HG03354 (cell line): ENCODE measurements at regions not wholly inside any gene's neighbourhood (a gene's known extent, or its start where the extent isn't known, plus 50 kb on each side); places are given as distances from the start of the nearest gene placed in this dataset.

Experiments used
- ATAC-seq: cut with Tn5 transposase; IDR thresholded peaks from one replicate; pipeline ENCODE4 v1.9.1; 2021; ENCODE audit warnings: mild to moderate bottlenecking; ENCODE audit not compliant: unreplicated experiment, poor library complexity, severe bottlenecking

DNA sequence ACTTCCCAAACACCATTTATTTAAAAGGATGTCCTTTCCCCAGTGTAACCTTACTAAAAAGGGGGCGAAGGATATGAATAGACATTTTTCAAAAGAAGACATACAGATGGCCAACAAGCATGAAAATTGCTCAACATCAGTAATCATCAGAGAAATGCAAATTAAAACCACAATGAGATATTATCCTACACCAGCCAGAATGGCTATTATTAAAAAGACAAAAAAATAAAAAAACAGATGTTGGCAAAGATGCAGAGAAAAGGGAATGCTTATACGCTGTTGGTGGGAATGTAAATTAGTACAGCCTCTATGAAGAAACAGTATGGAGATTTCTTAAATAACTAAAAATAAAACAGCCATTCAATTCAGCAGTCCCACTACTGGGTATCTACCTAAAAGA is 142.3 kb upstream of the NT5C1B start:
- no peak for ATAC-seq

DNA sequence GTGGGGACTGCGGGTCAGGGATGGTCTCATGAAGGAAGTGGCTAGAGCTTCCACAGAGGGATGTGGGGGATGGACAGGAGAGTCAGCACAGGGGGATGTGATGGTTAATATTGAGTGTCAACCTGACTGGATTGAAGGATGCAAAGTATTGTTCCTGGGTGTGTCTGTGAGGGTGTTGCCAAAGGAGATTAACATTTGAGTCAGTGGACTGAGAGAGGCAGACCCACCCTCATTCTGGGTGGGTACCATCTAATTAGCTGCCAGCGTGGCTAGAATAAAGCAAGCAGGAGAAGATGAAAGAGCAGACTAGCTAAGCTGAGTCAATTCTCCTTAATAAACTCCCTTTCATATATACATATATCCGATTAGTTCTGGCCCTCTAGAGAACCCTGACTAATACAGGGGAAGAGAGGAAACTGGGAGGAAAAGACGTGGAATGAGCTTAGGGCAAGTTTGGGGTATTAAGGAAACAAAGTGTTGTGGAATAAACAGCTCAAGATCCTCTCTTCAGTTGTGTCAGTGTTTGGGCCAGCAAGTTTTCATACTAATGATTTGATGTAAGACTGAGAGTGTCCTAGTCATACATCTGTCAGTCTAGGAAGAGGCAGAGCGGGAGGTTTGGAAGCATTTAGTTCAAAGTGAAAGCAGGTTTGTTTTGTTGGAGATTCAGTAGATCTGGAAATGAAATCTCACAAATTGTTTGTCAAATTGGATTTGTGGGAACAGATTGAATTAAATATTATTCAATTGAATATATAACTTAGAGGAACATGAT is 135.2 kb upstream of the NT5C1B start:
- no peak for ATAC-seq

DNA sequence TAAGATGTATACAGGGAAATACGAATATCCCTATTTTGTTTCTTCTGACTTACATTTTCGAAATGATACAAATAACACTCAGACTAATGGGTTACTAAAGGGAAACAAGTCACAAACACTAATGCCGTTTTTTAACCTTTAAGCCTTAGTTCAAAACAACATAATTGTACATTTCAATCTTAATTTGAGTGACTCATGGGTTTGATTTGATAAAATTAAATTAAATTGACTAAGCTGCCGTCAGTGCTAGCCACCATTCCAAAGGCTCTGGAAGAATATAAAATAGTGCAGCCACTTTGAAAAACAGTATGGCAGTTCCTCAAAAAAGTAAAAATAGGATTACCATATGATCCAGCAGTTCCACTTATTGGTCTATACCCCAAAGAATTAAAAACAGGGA is 133.8 kb upstream of the NT5C1B start:
- no peak for ATAC-seq

DNA sequence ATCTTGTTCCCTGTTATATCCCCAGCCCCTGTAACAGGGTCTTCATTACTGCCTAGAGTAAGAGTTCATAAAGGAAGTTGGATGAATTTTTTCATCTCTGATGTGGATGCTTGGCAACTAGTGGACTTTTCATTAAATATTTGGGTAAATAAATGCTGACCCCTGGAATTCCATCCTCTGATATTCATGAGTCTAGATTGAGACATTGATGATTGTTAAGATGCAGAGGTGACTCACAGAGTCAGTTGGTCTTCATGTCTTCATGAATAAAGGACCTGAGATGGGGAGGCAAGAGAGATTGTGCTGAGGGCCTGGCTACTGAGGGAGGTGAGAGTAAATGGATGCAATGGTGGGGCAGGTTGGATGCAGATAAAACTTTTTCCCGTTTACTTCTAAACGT is 132.7 kb upstream of the NT5C1B start:
- ATAC-seq, result no peak

DNA sequence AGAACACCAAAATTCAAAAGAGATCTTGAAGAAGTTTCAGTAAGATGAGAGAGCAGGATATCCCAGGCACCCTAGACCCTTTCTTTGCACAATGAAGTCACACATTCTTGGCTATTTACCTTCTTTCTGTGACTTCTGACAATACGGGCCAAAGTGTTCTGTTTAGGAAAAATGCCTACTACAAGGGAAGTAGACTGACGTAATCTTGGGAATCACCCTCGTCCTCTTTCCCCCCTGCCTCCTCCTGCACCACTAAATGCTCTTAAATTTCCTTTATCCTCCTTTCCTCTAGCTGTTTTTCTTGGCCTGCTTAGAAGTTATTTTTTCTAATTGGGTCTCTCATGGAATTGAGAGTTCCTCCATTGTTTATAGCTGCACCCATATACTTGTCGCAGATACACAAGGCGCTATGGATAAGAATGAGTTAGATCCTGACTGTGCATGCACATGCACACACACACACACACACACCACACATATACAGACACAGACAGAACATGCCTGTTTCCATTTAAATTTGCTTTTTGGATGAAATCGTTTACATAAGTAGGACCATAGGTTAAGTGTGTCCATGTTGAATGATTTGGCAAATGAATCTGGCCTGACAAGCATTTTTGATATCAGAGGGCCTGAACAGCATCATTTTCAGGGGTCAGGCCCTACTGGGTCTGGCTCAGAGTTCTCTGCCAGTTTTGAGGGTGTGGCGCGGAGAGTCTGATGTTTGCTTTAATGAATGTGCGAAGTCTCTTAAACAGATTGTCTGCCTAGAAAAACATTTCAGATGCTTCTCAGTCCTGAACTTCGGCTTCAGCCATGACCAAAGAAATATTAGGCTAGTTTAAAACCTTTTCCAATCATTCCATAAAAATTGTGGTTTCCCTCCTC is 131.9 kb upstream of the NT5C1B start:
- no peak for ATAC-seq

DNA sequence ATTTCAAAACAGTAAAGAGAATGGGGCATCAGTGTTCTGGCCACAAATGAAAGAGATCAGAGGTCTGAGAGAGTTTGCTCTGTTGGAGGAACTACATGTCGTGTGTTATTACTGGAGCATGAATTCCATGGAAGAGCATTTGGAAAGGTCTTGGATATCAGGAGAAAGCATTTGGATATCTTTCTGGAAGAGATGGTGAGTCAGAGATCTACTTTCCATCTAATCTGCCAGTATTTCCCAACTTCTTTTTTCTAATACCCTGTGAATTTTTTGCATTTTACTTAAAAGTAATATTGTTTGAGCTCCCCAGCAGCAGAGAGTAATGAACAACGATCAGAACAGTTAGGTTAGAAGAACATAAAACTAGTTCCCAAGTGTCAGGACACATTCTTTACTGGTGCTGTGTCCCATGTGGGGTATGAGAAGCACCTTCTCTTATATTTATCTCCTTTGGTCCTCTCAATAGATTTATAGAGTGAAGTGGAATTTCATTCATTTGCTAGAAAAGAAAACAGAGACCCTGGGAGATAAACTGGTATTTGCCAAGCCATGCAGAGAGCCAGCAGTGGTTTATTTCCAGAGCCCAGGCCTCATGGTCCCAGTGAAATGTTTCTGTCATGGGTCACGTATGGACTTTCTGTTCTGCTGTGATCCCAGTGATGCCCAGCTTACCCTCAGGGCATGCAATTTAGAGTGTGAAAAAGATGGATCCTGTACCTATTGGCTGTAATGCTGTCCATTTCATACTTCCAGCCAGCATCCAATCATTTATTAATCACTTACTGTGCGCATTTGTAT is 130.8 kb upstream of the NT5C1B start:
- ATAC-seq, result no peak

DNA sequence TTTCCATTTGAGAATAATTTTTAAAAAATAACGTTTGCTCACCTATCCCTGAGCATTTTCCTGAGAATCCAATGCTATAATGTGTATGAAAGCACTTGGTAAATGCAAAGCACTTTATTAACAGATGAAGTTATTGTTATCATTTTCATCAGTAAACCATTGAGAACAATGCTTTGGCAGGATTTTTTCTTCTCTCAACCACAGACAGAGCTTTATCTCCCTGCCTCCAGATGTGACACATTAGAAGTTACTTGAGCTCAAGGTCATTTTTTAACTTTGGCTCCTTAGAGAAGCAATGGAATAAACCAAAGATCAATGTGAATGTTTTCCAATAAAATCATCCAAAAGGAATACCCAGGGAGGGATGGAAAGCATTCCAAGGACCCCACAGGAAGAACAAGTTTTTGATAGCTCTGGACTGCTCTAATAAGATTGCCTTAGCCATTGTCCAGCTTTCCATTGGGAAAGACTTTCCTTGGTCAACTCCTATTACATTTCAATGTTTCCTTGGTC is 118.9 kb upstream of the NT5C1B start:
- ATAC-seq, result no peak

DNA sequence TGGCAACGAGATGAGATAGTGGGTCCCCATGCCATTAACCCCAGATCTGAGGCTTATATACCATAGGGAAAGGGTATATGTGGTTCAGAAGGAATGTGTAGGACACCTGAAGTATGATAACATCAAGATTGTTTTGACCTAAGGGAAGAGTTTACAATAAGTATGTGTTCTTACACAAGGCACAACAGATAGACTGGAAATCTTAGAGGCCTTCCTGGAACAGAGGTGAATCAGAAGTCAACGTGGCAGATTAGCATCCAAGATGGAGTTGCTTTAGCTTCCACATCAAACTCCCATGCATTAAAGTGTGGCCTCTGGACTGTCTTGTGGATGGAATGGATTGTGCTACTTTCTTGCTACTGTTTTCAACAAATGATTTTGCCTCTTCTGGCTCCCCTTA is 116.6 kb upstream of the NT5C1B start:
- no peak for ATAC-seq

DNA sequence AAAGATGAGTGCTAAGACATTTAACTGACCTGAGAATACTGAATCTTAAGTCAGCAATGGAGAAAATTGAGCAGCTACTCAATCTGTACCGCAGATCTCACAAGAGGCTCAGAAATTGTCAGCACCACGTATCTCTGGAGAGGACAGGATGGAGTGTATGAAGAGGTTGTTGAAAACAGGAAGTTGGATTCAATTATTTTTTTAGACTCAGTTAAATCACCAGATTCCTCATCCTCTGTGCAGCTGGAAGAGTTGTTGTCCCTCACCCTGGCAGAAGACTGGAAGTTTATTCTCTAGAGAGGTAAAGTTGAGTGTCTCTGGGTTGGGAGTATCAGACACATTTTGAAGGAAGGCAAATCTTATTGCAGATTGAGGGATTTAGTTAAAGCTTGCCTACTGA is 114.9 kb upstream of the NT5C1B start:
- ATAC-seq, result no peak

DNA sequence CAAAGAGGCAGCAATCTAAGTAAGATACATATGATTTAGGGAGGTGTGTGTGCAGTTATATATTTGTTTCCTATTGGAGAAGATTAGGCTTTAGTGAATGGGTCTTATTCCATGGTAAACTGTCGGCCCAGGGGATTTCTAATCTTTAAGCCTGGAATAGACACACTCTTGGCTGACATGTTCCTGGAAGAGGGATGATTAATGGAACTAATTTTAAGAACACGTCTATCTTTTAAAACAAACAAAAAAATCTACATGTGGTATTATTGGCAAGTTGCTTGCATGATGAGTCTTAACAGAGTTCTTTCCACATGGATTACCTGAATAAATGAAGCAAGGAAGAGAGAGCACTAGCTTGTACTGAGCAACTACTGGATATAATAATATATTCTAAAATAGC is 114.2 kb upstream of the NT5C1B start:
- no peak for ATAC-seq

DNA sequence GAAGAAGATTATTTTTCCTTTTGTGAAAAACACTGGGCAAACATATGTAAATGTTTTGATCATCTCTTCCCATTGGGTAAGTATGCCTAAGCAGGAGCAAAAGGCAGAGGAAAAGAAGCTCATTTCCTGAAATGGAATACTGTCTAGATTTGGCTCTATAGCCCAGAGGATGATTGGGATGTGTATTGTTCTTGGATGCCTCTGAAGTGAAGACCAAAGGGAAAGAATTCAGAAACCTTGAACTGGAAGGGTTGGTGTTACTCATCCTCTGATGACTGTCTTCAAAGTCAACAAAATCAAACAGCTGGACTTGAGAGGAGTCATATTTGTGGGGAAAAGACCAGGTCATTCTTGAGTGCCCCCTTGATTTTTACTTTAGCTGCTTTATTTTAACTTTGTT is 112.6 kb upstream of the NT5C1B start:
- ATAC-seq, result no peak

DNA sequence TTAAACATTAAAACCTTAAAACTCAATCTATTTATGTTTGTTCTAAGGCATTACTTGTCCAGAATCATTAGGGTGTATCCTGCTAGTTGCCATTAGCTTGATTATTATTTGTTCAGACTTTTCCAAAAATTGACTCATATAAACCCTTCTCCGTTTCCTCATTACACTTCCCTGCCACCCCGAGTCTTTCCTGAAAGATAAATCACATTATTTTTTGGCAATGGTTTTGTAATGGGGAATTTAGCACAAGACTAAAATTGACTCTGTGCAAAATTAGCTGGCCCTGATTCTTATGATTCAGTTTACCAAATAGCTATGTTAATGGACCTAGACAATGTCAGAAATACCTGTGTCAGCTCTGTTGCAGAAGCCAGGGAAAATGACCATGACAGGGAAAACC is 112.2 kb upstream of the NT5C1B start:
- no peak for ATAC-seq

DNA sequence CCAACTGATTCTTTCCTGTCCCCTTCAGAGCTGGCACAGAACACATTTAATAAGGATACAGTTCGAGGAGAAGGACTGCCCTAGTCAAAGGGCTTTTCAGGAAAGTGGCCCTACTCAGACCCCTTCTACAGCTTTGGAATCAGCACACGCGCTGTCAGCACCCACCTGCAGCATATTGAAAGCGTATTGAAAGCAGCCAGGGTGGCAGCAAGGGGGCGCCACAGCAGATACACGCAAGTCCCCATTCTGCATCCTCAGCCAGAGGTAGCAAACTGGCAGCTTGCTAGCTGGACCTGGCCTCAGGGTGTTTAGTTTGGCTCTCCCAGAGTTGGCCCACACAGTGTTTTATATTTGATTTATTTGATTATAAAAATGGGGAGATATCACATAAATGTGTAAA is 101.0 kb upstream of the NT5C1B start:
- ATAC-seq, result no peak

DNA sequence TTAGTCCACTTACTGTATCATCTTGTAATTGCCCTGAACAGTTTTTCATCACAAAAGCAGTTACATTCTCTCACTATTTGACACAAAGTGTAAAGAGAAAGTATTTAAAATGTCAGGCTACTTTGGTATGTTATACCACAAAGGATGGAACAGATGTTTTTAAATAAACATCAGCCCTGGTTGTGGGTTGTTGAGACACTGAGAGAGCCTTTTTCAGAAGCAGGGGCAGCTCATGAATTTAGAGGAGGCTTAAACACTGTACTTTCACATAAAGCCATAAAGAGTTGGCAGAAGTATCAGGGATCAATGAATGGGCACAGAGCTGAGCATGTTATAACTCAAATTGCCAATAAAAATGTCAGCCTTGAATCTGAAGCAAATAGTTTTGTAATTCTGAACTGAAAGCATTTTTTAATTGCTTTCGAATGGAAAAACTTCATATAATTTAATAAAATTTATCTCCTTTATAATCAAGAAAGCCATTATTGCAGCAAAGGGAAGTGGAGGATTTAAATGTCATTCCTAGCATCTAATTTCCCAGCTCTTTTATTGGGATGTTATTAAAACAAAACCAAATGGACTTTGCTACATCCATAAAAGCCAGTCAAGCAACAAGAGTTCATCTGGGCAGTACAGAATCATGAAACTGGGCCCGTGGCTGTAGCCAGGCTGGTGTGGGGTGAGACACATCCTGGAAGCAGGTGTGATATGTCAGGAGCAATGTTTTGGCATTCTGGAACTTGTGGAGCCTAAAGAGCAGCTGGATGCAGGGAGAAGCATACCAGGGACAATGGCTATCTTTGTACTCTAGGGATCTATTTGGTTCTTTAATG is 95.1 kb upstream of the NT5C1B start:
- no peak for ATAC-seq

DNA sequence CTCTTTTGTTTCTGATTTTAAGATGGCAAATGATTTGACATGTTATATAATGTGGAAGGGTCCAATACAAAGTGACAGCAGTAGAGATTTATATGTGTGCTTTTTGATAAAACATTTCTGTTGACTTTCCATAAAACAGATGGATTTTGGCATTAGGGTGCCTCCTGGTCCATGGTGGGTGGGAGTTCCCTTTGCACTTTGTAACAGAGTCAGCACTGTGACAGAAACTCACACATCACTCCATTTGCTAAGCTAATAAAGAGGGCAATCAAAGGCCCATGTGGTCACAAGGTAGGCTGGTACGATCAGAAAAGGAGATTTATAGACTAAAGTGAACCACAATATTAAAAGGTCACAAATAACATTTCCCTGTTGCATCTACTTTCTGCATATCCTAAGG is 93.3 kb upstream of the NT5C1B start:
- ATAC-seq, result no peak

DNA sequence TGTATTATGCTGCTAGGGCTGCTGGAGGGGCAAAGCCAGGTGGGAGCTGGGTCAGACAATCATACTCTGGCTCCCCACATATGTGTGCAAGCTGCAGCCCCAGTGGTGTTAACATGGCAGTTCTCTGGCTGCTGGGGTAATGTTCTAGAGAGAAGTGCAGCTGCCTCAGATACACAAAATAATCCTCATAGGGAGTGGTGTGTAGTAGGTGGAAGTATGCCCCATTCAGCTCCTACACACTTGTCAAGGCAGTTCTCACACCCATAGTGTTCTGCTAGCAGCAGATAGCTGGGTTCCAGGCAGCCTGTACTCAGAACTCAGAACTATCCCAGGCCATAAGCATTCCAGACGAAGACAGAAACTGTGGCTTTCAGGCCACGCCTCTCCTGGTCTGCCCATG is 87.9 kb upstream of the NT5C1B start:
- ATAC-seq, result no peak

DNA sequence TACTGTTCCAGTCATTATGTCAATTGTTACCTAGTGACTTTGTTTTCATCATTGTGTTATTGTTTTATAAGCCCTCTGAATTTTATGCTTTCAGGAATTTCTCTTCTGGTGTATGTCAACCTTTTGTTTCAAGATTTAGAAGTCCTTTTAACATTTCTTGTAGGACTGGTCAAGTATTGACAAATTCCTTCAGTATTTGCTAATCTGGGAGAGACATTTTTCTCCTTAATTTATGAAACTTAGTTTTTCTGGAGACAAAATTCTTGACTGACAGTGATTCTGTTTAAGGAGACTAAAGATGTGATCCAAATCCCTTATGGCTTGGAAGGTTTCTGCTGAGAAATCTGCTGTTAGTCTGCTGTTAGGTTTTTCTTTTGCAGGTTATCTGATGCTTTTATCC is 84.9 kb upstream of the NT5C1B start:
- no peak for ATAC-seq

DNA sequence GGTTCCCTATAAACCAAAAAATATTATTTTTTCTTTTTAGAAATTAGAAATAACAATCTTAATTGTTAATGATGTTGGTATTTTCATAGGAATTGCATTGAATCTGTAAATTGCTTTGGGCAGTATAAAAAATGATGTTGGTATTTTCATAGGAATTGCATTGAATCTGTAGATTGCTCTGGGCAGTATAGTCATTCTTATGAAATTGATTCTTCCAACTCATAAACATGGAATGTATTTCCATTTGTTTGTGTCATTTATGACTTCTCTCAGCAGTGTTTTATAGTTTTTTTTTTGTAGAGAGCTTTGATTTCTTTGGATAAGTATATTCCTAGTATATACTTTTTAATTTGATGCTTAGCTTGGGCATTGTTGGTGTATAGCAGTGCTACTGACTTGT is 82.0 kb upstream of the NT5C1B start:
- ATAC-seq, result no peak

DNA sequence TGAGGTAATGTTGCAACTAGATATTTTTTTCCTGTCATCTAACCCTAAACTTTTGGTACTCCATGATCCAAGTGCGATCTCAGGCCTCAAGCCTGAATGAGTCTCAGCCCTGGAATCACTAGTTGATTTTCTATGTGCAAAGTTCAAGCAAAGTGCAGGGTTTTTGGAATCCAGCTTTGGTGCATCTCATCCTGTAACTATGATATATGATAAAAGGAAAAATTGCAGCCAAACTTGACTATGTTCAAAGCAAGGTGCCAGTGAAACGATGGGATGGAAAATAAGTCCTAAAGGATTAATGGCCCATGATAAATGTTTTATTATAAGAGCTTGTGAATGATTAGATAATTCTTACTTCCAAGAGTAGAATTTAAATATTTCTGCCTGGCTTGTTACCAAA is 78.9 kb upstream of the NT5C1B start:
- no peak for ATAC-seq
